Tibial artery (tissue), 4 donors: ENCODE measurements at regions not wholly inside any gene's neighbourhood (a gene's known extent, or its start where the extent isn't known, plus 50 kb on each side); places are given as distances from the start of the nearest gene placed in this dataset.

Experiments
- DNase-seq, 2 donors: peaks; one replicate each; pipeline ENCODE4 v3.0.0-alpha.2; 2019
- H3K27ac ChIP-seq, 2 donors: fragments of 200-600 bp; sonication (generic) in 1 of 2; 1 replicate in 1 of 2; 2 replicates in 1 of 2; pipeline ENCODE4 v1.5.1; 2018 to 2019; ENCODE audit warnings: mild to moderate bottlenecking in 1 of 2
- H3K27me3 ChIP-seq, 2 donors: fragments of 200-600 bp; sonication (generic) in 1 of 2; one replicate each; pipeline versions ENCODE4 v1.5.1 to v1.6.0; 2016 to 2019
- H3K36me3 ChIP-seq, 3 donors: fragments of 200-600 bp; sonication (generic) in 2 of 3; one replicate each; pipeline ENCODE4 v1.5.1; 2016 to 2019; ENCODE audit warnings: mild to moderate bottlenecking in 2 of 3
- H3K4me1 ChIP-seq, 4 donors: fragments of 200-600 bp; sonication (generic) in 2 of 4; 1 replicate in 3 of 4; 2 replicates in 1 of 4; pipeline ENCODE4 v1.5.1; 2016 to 2019
- H3K4me3 ChIP-seq, 2 donors: fragments of 200-600 bp; sonication (generic) in 1 of 2; 1 replicate in 1 of 2; 2 replicates in 1 of 2; pipeline ENCODE4 v1.5.1; 2018 to 2019; ENCODE audit warnings: mild to moderate bottlenecking in 2 of 2
- H3K9me3 ChIP-seq, 3 donors: fragments of 200-600 bp; sonication (generic) in 1 of 3; one replicate each; pipeline ENCODE4 v1.5.1; 2016 to 2019
- intact Hi-C: fragments of 100-400 bp; cut with DNase I; formaldehyde crosslinking; loops from one replicate; pipeline ENCODE4 v1.15.0; 2023; ENCODE audit warnings: low total_unique reads
- TF ChIP-seq, protein P1 (sequence below), 2 experiments: fragments of 200-600 bp in 1 of 2; fragments of 450-650 bp in 1 of 2; IDR thresholded peaks; one replicate each; pipeline ENCODE4 v1.5.1; 2017 to 2019; ENCODE audit warnings: antibody characterized with exemption in 2 of 2, mild to moderate bottlenecking in 1 of 2, moderate library complexity in 1 of 2

DNA sequence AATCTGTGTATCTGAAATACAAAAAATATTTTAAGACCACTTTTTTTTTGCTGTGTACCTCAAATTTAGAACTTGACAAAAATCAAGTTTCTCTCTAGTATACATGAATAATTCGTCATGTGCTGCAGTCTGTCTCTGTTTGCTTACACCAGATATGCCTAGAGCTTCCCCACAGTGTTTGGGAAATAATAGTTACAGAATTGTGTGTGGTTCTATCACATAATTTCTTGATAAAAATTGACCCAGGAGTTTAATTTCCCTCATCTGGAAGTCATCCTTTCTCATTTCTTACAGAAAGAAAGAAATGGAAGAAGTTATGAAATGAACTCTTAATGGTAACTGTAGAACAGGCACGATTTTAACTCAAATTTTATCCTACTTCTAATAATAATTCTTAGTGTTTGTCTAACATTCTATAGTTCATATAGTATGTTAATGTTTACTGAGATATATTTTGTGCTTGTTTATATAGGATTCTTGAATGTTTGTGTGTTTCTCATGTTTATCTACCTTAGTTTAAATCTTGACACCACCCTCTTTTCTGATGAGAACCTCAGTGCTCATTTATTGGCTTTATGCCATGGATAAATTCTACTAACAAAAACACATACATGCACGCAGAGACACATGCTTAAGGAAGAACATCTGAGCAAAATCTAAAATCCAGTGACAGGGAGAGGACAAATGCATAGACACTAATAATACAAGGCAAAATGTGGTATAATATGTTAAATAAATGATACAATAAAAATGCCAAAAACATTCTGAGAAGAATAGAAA lies 61.4 kb upstream of the CTSC start:
- Histone ChIP-seq H3K4me3 (no peak overlapping the region), H3K27me3 (no peaks in the 10 kb centered on the region), H3K9me3 (no peaks in the 10 kb centered on the region), H3K4me1 (peaks cover 0 to 15% (median 3%) of the 10 kb centered on the region in 4 donors), H3K36me3 (no peaks in the 10 kb centered on the region), H3K27ac (no peak overlapping the region)
- no peak for DNase-seq
- intact Hi-C loops = no loop called here
- TF ChIP-seq, protein P1, sequence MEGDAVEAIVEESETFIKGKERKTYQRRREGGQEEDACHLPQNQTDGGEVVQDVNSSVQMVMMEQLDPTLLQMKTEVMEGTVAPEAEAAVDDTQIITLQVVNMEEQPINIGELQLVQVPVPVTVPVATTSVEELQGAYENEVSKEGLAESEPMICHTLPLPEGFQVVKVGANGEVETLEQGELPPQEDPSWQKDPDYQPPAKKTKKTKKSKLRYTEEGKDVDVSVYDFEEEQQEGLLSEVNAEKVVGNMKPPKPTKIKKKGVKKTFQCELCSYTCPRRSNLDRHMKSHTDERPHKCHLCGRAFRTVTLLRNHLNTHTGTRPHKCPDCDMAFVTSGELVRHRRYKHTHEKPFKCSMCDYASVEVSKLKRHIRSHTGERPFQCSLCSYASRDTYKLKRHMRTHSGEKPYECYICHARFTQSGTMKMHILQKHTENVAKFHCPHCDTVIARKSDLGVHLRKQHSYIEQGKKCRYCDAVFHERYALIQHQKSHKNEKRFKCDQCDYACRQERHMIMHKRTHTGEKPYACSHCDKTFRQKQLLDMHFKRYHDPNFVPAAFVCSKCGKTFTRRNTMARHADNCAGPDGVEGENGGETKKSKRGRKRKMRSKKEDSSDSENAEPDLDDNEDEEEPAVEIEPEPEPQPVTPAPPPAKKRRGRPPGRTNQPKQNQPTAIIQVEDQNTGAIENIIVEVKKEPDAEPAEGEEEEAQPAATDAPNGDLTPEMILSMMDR (IDR thresholded peaks at IDR 0.05) = no peak

- H3K27ac ChIP-seq = no peak overlapping the region
- intact Hi-C loops = no loop called here
- H3K27me3 ChIP-seq = no peaks in the 10 kb centered on the region
- H3K4me3 ChIP-seq = no peak overlapping the region
- no peaks in the 10 kb centered on the region for H3K9me3 ChIP-seq
- no peaks in the 10 kb centered on the region for H3K36me3 ChIP-seq
- TF ChIP-seq, protein P1 (IDR thresholded peaks at IDR 0.05) = no peak
- H3K4me1 ChIP-seq = peaks cover 0 to 15% (median 3%) of the 10 kb centered on the region in 4 donors
- DNase-seq = no peak
These were observed 60.8 kb upstream of the CTSC start for GRCh38 chr11:88398372-88398771.

- Histone ChIP-seq H3K36me3 (no peaks in the 10 kb centered on the region), H3K4me3 (no peak overlapping the region), H3K4me1 (no peaks in the 10 kb centered on the region), H3K27ac (no peak overlapping the region), H3K9me3 (no peaks in the 10 kb centered on the region), H3K27me3 (no peaks in the 10 kb centered on the region)
- intact Hi-C loops = no loop called here
- TF ChIP-seq, protein P1 (IDR thresholded peaks at IDR 0.05) = no peak
- no peak for DNase-seq
These were observed 52.7 kb upstream of the CTSC start for GRCh38 chr11:88390254-88390653.

DNA sequence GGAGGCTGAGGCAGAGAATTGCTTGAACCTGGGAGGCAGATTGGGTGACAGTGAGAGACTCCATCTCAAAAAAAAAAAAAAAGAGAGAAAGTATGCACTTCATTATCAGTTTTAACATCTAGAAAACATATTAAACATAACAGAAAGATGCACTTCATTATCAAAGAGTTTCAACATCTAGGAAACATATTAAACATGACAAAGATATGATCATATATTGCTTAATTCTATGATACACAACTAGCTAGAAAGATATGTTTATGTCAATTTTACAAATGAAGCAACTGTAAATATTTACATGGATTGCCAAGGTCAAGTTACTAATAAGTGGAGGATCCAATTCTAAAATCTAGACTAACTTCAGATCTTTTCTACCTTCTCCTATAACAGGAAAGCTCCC lies 50.4 kb upstream of the CTSC start:
- DNase-seq = no peak
- intact Hi-C loops = no loop called here
- TF ChIP-seq, protein P1 (IDR thresholded peaks at IDR 0.05) = no peak
- no peaks in the 10 kb centered on the region for H3K4me1 ChIP-seq
- H3K4me3 ChIP-seq = no peak overlapping the region
- no peaks in the 10 kb centered on the region for H3K36me3 ChIP-seq
- H3K27ac ChIP-seq = no peak overlapping the region
- no peaks in the 10 kb centered on the region for H3K9me3 ChIP-seq
- H3K27me3 ChIP-seq = no peaks in the 10 kb centered on the region
